HEK293 (cell line): ENCODE measurements at regions not wholly inside any gene's neighbourhood (a gene's known extent, or its start where the extent isn't known, plus 50 kb on each side); places are given as distances from the start of the nearest gene placed in this dataset.

Source experiments
- ZBTB20 ChIP-seq: fragments of 450-650 bp; formaldehyde crosslinking; IDR thresholded peaks from 2 replicates; pipeline ENCODE4 v1.5.1; 2016; ENCODE audit warnings: missing biosample characterization, missing genetic modification characterization
- ZNF24 ChIP-seq: fragments of 450-650 bp; formaldehyde crosslinking; IDR thresholded peaks from 2 replicates; pipeline ENCODE4 v1.5.1; 2016; ENCODE audit warnings: missing biosample characterization, missing genetic modification characterization
- ZNF311 ChIP-seq: fragments of 450-650 bp; formaldehyde crosslinking; IDR thresholded peaks from 2 replicates; pipeline ENCODE4 v1.5.1; 2017; ENCODE audit warnings: missing biosample characterization, missing genetic modification characterization, borderline replicate concordance
- ZNF510 ChIP-seq: fragments of 450-650 bp; formaldehyde crosslinking; IDR thresholded peaks from 2 replicates; pipeline ENCODE4 v1.5.1; 2018; ENCODE audit warnings: mild to moderate bottlenecking, missing genetic modification characterization, missing biosample characterization; ENCODE audit not compliant: insufficient replicate concordance
- TF ChIP-seq, protein P1 (sequence below): fragments of 450-650 bp; formaldehyde crosslinking; IDR thresholded peaks from 2 replicates; pipeline ENCODE4 v1.5.1; 2016; ENCODE audit warnings: missing biosample characterization, missing genetic modification characterization

DNA sequence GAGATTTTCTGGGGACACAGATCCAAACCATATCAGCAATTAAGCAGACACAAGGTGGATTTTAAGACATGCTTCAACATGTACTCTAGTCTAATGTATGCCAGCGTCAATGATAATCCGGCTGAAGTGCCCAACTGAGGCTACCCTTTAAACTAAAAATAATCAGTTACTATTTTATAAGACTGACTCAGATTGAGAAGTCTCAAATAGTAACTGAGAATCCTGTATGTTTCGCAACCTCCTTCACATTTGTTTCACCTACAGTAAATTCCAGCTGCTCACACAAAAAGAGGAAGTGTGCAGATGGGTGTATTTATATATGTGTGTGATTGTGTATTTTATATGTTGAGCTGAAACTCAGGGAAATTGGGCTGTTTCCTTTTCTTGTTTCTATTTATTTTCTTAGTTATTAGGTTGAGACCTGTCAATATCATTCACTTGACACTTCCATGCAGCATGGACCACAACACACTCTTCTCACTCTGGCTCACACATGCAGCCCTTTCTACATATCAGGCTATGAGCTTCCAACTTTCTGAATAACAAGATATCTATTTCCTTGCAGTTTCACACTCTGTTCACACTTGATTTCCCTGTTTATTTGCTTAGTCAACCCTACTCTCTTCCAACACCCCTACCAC, 1224.9 kb upstream of the TMEM132C start:
- TF ChIP-seq ZNF510 (tag by site-specific recombination): no peak
- TF ChIP-seq ZNF24 (tag by site-specific recombination): no peak
- no peak for TF ChIP-seq ZBTB20
- TF ChIP-seq, protein P1, sequence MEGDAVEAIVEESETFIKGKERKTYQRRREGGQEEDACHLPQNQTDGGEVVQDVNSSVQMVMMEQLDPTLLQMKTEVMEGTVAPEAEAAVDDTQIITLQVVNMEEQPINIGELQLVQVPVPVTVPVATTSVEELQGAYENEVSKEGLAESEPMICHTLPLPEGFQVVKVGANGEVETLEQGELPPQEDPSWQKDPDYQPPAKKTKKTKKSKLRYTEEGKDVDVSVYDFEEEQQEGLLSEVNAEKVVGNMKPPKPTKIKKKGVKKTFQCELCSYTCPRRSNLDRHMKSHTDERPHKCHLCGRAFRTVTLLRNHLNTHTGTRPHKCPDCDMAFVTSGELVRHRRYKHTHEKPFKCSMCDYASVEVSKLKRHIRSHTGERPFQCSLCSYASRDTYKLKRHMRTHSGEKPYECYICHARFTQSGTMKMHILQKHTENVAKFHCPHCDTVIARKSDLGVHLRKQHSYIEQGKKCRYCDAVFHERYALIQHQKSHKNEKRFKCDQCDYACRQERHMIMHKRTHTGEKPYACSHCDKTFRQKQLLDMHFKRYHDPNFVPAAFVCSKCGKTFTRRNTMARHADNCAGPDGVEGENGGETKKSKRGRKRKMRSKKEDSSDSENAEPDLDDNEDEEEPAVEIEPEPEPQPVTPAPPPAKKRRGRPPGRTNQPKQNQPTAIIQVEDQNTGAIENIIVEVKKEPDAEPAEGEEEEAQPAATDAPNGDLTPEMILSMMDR (tag by site-specific recombination): no peak
- TF ChIP-seq ZNF311 (tag by site-specific recombination): no peak
